ENCODE measurements at regions not wholly inside any gene's neighbourhood (a gene's known extent, or its start where the extent isn't known, plus 50 kb on each side); places are given as distances from the start of the nearest gene placed in this dataset.

DNA sequence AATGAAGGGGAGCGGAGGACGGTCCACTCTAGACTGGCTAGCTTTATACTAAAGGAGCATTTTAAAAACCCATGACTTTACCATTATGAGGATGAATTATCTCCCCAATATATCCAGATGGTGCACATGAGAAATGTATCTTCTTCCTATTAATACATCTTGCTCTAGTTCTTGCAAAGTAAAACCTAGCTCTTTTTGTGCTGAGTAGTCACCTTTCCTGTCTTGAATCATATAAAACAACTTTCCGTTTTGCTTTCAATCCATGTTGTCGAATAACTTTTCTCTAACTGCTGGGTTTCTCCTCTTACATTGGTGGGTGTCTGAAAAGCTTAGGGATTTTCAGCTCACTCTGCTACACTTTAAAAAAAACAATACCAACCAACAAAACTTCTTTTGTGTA is 96.3 kb upstream of the TAC1 start:
- H3K27me3 Mint-ChIP-seq: no peaks in the 10 kb centered on the region
- ChIA-PET CTCF (no interaction called here), POLR2A (no interaction called here)
- no peak for DNase-seq
- H3K4me3 Mint-ChIP-seq: no peak overlapping the region
- H3K36me3 Mint-ChIP-seq (ENCODE audit: low read depth): no peaks in the 10 kb centered on the region
- H3K27ac Mint-ChIP-seq: no peak overlapping the region
- no peaks in the 10 kb centered on the region for H3K9me3 Mint-ChIP-seq
- no peaks in the 10 kb centered on the region for H3K4me1 Mint-ChIP-seq

DNA sequence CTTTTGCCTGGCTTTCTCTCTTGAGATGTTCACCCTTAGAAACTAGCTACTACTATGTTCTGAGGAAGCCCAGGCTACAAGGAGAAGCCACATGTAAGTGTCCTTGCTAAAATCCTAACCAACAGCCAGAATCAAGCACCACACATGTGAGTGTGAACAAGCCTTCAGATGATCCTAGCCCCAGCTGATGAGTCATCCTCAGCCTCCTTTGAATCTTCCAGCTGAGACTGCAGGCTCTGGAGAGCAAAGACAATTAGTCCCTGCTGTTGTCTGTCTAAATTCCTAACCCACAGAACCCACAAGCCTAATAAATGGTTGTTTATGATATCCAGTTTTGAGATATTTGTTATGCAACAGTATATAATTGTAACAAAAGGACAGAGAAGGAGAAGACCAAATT is 92.8 kb upstream of the TAC1 start:
- CTCF ChIA-PET: interaction anchor here (0.6 kb wide), 1 partner anchor 214 kb away, joined by 3 read pairs; no protein-coding TSS in a partner anchor
- POLR2A ChIA-PET: no interaction called here
- DNase-seq: no peak
- Mint-ChIP-seq H3K36me3 (ENCODE audit: low read depth) (no peaks in the 10 kb centered on the region), H3K4me1 (no peaks in the 10 kb centered on the region), H3K4me3 (no peak overlapping the region), H3K27ac (no peak overlapping the region), H3K27me3 (no peaks in the 10 kb centered on the region), H3K9me3 (peaks cover 4% of the 10 kb centered on the region)

DNA sequence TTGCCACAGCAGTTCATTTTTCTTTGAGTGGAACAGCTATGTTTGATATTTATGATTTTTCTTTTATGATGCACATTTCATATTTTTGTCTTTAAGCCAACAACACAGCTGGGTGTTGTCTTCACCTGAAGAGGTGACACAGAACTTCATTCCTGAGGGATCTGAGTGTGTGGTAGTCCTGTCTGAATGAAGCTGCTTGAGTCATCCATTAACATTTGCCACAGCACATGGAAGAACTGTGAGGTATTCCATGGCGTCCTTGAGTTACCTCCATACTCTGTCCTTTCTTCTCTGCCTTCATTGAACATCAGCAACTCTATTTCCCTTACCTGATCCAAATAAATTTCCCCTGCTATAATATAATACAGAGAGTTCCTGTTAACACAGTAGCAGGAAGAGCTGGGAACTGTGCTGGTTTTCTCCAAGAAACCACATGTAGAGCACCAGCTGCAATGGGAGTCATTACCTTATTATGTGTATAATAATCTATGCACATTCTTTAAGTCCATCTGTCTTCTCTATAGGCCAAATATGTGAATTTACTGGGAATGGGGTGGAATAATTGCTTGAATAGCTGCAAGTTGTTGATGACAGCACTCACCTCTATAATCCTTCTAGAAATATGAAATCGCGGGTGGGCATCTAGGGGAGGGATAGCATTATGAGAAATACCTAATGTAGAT is 72.4 kb upstream of the TAC1 start:
- H3K9me3 Mint-ChIP-seq: no peaks in the 10 kb centered on the region
- H3K4me3 Mint-ChIP-seq: no peak overlapping the region
- H3K36me3 Mint-ChIP-seq (ENCODE audit: low read depth): no peaks in the 10 kb centered on the region
- no peak for DNase-seq
- ChIA-PET POLR2A (no interaction called here), CTCF (no interaction called here)
- H3K27me3 Mint-ChIP-seq: no peaks in the 10 kb centered on the region
- no peak overlapping the region for H3K27ac Mint-ChIP-seq
- H3K4me1 Mint-ChIP-seq: no peaks in the 10 kb centered on the region

DNA sequence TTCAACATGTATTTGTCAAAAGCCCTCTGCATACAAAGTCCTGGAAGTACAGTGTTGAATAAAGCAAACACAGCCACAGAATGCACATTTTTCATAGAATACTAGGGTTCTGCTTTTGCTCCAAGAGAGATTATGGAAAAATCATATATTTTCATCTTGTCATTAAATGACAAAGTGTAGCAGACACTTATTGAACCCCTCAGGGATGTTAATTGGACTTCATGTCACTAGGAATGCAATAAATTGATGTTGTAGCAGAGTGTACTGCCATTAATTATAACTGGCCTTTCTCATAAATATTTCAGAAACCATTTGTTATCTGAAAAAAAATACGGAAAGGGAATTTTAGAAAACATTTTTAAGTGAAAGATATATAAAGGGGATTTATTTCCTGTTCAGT is 64.5 kb upstream of the TAC1 start:
- Mint-ChIP-seq H3K27me3 (peaks cover 3% of the 10 kb centered on the region), H3K9me3 (no peaks in the 10 kb centered on the region), H3K27ac (no peak overlapping the region), H3K4me1 (no peaks in the 10 kb centered on the region), H3K36me3 (ENCODE audit: low read depth) (no peaks in the 10 kb centered on the region), H3K4me3 (no peak overlapping the region)
- ChIA-PET CTCF (no interaction called here), POLR2A (no interaction called here)
- DNase-seq: no peak

DNA sequence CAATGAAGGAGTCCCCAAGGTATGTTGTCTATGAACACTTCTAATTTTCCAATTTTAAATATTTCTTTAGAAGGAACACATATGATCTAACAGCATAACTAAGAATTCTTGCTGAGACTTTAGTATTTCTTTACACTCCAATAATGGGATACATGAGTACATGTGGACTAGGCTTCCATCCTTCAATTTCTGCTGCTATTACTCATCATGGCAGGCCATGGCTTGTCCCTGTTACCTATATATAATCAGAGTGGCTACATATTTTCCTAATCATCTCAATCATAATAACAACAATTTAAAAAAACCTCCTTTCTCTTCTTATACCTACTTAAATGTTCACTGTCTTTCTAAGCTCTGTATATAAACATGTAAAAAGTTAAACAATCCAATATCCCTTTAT is 60.3 kb upstream of the TAC1 start:
- CTCF ChIA-PET: no interaction called here
- Mint-ChIP-seq H3K4me3 (no peak overlapping the region), H3K36me3 (ENCODE audit: low read depth) (no peaks in the 10 kb centered on the region), H3K27me3 (peaks cover 3% of the 10 kb centered on the region), H3K4me1 (no peaks in the 10 kb centered on the region), H3K9me3 (no peaks in the 10 kb centered on the region), H3K27ac (no peak overlapping the region)
- no peak for DNase-seq
- POLR2A ChIA-PET: no interaction called here

DNA sequence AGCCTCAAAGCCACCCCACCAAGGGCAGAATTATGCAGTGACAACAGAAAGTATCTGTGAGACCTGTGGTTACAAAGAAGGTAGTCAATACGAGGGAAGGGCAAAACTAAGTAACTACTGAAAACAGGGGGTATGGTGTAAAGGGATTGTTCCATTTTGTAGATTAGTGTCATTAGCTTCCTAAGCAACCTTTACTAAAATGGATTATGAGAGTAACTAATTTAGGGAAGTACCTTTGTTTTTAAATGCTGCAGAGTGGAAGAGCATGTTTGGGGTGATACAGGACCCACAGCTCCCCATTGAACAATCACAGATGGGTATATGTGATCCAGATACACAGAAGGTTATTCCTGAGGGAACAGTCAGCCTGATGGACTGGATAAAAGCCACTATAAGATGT is 51.3 kb upstream of the TAC1 start:
- CTCF ChIA-PET: no interaction called here
- Mint-ChIP-seq H3K27me3 (no peaks in the 10 kb centered on the region), H3K27ac (no peak overlapping the region), H3K36me3 (ENCODE audit: low read depth) (no peaks in the 10 kb centered on the region), H3K4me3 (no peak overlapping the region), H3K4me1 (no peaks in the 10 kb centered on the region), H3K9me3 (no peaks in the 10 kb centered on the region)
- POLR2A ChIA-PET: no interaction called here
- no peak for DNase-seq
